ENCODE measurements at regions not wholly inside any gene's neighbourhood (a gene's known extent, or its start where the extent isn't known, plus 50 kb on each side); places are given as distances from the start of the nearest gene placed in this dataset.

- CTCF ChIA-PET, result interaction anchor here (1.3 kb wide), 1 partner anchor 298 kb away, joined by 4 read pairs; the partner anchor contains the start of gene CEP135
- BruUV-seq (replicated peaks), result no TSS peak
- TF ChIP-seq ZNF274 (IDR thresholded peaks at IDR 0.05; ENCODE audit: low read depth, low read length), result no peak
- TF ChIP-seq EZH2 (IDR thresholded peaks at IDR 0.05), result no peak
- TF ChIP-seq SRF (IDR thresholded peaks at IDR 0.05; ENCODE audit: low read depth), result no peak
- TF ChIP-seq POLR2AphosphoS5 (IDR thresholded peaks at IDR 0.05; ENCODE audit: low read depth, low read length), result no peak
- TF ChIP-seq CTCF (IDR thresholded peaks at IDR 0.05 in 2 of 3, conservative IDR thresholded peaks at IDR 0.05 in 1 of 3; ENCODE audit: borderline replicate concordance in 1 of 3, insufficient read depth in 1 of 3, low read depth in 2 of 3, low read length in 2 of 3), result no peak
- TF ChIP-seq ZFX (IDR thresholded peaks at IDR 0.05), result no peak
- TF ChIP-seq, protein P1, sequence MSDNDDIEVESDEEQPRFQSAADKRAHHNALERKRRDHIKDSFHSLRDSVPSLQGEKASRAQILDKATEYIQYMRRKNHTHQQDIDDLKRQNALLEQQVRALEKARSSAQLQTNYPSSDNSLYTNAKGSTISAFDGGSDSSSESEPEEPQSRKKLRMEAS (IDR thresholded peaks at IDR 0.05), result no peak
- TF ChIP-seq ATF3 (IDR thresholded peaks at IDR 0.05), result no peak
- TF ChIP-seq CEBPB (IDR thresholded peaks at IDR 0.05; ENCODE audit: low read depth), result no peak
- no peak for TF ChIP-seq ELF1 (IDR thresholded peaks at IDR 0.05; ENCODE audit: borderline replicate concordance, low read depth)
- no peak for TF ChIP-seq YY1 (IDR thresholded peaks at IDR 0.05; ENCODE audit: extremely low read depth, insufficient replicate concordance, low read depth, low read length)
- TF ChIP-seq, protein P2, sequence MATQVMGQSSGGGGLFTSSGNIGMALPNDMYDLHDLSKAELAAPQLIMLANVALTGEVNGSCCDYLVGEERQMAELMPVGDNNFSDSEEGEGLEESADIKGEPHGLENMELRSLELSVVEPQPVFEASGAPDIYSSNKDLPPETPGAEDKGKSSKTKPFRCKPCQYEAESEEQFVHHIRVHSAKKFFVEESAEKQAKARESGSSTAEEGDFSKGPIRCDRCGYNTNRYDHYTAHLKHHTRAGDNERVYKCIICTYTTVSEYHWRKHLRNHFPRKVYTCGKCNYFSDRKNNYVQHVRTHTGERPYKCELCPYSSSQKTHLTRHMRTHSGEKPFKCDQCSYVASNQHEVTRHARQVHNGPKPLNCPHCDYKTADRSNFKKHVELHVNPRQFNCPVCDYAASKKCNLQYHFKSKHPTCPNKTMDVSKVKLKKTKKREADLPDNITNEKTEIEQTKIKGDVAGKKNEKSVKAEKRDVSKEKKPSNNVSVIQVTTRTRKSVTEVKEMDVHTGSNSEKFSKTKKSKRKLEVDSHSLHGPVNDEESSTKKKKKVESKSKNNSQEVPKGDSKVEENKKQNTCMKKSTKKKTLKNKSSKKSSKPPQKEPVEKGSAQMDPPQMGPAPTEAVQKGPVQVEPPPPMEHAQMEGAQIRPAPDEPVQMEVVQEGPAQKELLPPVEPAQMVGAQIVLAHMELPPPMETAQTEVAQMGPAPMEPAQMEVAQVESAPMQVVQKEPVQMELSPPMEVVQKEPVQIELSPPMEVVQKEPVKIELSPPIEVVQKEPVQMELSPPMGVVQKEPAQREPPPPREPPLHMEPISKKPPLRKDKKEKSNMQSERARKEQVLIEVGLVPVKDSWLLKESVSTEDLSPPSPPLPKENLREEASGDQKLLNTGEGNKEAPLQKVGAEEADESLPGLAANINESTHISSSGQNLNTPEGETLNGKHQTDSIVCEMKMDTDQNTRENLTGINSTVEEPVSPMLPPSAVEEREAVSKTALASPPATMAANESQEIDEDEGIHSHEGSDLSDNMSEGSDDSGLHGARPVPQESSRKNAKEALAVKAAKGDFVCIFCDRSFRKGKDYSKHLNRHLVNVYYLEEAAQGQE (IDR thresholded peaks at IDR 0.05; ENCODE audit: low read depth), result no peak
These were observed 141.1 kb downstream of the AASDH start for GRCh38 chr4:56246233-56246610.

More at GRCh38 chr4:56246233-56246610, 141.1 kb downstream of the AASDH start:
- Histone ChIP-seq H3K4me3 (replicated peaks in 1 of 2; ENCODE audit: low read depth in 1 of 2, low read length in 2 of 2) (no peak overlapping the region), H3K4me1 (ENCODE audit: control insufficient read depth in 1 of 2, insufficient read depth in 2 of 2, low read length in 2 of 2) (no peaks in the 10 kb centered on the region), H3K36me3 (ENCODE audit: control insufficient read depth in 1 of 2, insufficient read depth in 2 of 2, low read length in 2 of 2) (no peaks in the 10 kb centered on the region), H3K9me2 (ENCODE audit: insufficient read depth) (no peaks in the 10 kb centered on the region), H3K9me3 (ENCODE audit: control insufficient read depth in 1 of 2, insufficient read depth in 1 of 2, low read depth in 1 of 2, low read length in 2 of 2) (no peaks in the 10 kb centered on the region), H3K9ac (ENCODE audit: low read length) (no peak overlapping the region), H3K4me2 (ENCODE audit: low read length) (no peak overlapping the region), H3K27me3 (ENCODE audit: insufficient read depth, low read length) (no peaks in the 10 kb centered on the region), H4K20me1 (ENCODE audit: insufficient read depth) (no peaks in the 10 kb centered on the region), H3K27ac (ENCODE audit: low read depth, low read length) (no peak overlapping the region), H3K79me2 (ENCODE audit: insufficient read depth, low read length) (no peaks in the 10 kb centered on the region), H2AFZ (ENCODE audit: low read depth, low read length, poor library complexity, severe bottlenecking) (no peak overlapping the region)
- DNase-seq (ENCODE audit: low read depth, low spot score), result no peak
- no peak for ATAC-seq
- POLR2A ChIA-PET, result no interaction called here
- RAD21 ChIA-PET (ENCODE audit: low non-redundant PET in 1 of 2, low total read pairs in 2 of 2, uncharacterized antibody in 2 of 2, unreplicated experiment in 2 of 2), result no interaction called here
- intact Hi-C loops (cut with micrococcal nuclease), result no loop called here

Data from HCT116 (cell line).